Kidney glomerular epithelial cell (primary cell): ENCODE measurements at regions not wholly inside any gene's neighbourhood (a gene's known extent, or its start where the extent isn't known, plus 50 kb on each side); places are given as distances from the start of the nearest gene placed in this dataset.

ENCODE experiments used
- DNase-seq: peaks from one replicate; lab custom pipeline; 2025; lab: John Stamatoyannopoulos, UW

DNA sequence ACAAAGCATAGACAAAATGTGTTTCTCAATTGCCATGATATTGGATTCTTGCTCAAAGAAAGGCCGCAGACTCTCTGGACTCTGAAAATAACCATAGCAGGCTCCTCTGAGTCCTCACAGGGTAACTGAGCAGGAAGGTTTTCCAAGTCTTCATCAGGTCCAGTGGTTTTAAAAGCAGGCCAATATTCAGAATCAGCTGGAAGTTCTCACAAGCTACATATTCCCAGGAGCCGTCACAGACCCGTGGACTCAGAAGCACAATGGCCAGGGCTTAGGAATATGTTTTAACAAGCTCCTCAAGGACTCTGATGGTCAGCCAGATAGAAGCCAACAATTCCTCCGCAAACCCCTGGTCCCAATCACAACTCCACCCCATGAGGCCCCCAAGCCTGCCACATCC, 256.1 kb upstream of the ADAMTS9 start:
- DNase-seq, result no peak

GRCh38 chr3:64940596-64941348, 253.0 kb upstream of the ADAMTS9 start:
- DNase-seq, result no peak

DNA sequence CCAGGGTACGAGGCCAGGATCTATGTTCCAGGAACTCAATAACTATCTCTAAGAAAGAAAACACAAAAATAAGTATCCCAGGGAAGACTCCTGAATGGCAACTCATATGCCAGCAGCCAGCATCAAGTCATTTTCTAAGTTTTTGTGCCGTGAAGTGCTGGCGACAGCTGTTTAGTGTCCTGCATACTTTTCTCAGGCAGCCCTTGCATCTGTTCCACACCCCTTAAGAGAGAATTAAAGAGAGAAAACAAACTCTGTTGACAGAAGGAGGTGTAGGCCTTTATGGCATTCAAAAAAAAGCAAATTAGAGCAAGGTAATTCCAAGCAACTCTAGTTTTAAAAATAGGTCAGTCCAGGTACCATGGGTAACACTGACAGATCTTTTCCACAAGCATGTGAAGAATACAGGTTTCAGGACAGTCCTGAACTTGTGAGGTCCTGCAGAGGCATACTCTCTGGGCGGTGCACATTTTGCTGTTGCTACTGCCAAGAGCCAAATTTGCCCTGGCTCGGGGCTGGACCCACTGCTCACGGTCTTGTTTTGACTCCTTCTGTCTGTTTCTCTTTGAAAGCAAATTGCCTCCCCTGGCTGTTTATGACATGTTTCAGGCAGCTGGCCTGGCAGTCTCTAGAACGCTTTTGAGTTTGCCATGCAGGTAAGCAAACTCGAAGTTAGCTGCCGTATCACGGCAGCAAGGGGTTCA, 252.1 kb upstream of the ADAMTS9 start:
- no peak for DNase-seq

DNA sequence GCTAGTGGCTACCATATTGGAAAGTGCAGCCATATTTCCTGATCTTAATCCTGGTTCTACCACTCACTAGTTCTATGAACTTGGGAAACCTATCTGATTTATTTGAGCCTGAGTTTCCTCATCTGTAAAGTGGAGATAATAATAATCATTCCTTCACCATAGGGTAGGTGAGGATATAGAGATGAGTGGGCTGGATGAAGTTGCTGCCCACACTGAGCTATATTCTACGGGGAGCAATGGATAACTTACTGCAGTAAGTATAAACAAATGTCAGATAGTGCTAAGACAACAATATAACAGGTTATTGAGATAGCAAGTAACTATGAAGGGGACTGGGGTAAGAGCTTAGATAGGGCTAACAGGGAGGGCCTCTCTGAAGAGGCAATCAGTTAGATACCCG, 251.5 kb upstream of the ADAMTS9 start:
- DNase-seq, result no peak

DNA sequence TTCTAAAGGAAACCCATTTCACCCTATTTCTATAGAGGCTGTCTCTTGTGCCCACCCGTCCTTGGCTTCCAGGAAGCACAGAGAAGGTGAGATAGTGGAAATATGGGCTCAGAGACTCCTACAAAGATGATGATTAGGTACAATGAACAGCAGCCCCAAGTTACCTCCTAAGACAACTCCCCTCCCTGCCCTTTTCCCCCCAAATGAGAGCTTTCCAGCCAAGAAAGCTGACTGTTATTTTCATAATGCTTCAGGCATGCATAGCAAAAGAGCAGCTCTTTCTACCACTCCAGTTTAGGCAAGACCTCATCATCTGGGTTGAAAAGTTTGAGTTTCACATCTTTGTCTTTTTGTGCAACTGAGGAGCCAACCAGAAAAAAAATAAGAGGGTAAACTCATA, 248.8 kb upstream of the ADAMTS9 start:
- DNase-seq, result peak; percentile 53

- DNase-seq, result no peak
Observed at GRCh38 chr3:64935971-64936370, 248.2 kb upstream of the ADAMTS9 start.

GRCh38 chr3:64932666-64933342, 245.0 kb upstream of the ADAMTS9 start:
- DNase-seq, result no peak

DNA sequence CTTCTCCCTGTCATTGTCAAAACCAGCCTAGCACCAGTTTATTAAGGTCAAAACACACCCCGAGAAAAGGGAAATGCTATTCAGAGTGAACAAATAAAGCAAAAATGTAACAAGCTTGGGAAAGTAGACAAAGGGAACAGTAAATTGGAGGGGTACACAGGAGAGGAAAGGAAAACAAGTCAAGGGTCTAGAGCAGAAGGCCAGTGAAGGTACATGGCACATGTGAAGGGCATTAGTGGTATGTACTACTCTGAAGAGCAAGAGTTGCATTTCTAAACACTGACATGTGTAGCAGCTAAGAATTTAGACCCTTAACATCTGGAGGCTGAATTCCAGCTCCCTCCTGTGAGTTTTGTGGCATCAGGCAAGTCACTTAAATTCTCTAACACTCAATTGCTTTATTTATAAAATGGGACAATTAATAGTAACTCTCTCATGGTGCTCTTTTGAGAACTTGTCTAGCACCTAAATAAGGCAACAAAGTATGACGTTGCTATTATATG, 244.3 kb upstream of the ADAMTS9 start:
- DNase-seq, result no peak

DNA sequence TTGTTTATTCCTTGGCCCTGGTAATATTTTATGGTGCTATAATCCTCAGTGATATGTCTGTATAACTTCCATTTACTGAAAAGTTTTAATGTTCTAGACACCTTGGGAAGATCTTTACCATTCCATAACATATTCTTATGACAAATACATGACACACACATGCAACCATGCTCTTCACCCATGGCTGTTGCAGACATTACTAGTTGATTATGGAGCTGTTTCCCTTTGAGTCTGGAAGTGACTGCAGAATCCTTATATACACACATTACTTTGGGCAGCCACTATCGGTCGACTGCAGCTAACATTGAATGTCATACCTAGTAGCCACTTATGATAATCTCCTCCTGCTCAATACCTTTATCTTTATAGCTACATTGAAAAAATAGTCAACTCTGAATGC, 243.1 kb upstream of the ADAMTS9 start:
- DNase-seq, result no peak

DNA sequence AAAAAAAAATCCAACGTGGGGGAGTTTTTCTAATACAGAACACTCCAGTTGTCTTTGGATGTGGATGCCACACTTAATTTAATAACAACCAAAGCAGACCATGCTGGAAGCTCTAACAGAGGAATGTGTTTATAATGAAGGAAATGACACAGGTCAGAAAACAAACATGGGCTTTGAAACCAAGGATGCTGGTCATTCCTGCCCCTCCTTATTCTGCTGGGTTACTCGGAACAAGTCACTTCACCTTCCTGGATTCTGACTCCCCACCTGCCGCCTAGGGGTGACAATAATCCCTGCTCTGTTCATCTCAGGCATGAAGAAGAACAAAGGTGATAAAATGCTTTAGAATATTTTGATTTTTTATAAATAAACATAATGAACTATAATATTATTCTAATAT, 240.9 kb upstream of the ADAMTS9 start:
- no peak for DNase-seq

- no peak for DNase-seq
Observed at GRCh38 chr3:64927689-64928088, 239.9 kb upstream of the ADAMTS9 start.

DNA sequence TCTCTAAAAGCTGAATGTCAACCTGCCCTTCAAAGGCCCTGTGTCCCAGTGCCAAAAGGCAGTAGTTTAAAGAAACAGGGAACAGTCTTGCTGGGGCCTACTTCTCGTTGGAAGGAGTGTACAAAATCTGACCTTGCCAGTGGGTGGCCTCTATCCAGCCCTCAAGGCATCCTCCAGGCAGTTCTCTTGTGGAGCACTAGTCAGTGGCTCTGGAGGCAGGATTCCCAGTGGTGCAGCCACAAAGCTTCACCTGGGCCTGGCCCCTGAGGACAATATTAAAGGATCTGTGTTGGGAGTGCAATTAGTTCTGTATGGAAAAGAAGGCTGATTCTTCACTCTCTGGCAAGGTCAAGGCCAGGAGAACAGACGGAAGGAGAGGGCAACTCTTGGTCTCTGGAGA, 237.8 kb upstream of the ADAMTS9 start:
- no peak for DNase-seq

- no peak for DNase-seq
Observed at GRCh38 chr3:64924961-64925360, 237.2 kb upstream of the ADAMTS9 start.

DNA sequence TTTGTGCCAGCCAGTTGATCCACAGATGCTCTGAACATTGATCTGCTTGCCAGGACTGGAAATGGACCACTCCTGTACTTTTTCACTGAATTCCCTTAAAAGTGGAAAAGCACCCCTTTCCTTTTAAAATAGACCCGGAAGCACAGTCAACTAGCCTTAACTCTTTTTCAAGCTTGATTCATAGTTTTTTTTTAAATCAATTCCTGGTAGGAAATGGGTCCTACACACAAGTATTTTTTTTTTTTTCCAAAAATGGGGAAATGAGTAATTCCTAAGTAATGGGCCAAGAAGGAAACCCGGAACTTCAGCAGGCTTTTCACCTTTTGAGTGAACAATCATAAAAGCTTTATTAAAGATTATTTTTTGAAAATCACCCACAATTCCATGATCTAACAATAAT, 234.4 kb upstream of the ADAMTS9 start:
- no peak for DNase-seq

DNA sequence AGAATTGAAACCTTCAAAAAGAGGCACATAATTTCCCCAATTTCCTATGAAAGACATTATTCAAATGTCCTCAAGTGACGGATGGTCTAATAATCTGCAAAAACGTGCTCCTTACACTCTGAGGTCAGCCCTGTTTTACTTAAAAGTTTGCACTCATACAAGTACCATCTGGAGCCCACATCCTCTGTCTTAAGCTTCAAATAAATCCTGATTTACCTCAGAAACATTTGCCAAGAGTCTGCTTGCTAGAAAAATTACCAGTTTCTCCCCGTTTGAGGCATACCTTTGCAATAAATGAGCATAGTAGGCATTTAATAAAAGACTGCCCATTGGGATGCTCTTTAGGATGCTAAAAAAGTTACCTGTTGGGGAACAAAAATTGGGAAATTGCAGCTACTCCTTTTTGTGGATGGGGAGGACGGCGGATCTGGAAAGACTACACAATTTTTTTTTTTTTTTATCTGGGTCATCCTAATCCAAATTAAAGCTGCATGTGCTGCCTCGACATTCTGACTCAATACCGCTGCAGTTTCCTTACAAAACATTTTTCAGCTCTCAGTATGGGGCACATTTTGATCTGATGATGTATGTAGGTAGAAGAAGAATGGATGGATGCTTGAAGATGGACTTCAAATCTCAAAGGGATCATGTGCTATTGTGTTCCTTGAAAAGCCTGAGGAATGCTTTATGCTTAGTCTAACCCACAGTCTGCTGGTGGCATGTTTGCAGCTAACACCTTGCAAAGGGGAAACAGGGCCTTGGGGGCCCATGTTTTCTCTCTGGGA, 233.7 kb upstream of the ADAMTS9 start:
- DNase-seq, result no peak

DNA sequence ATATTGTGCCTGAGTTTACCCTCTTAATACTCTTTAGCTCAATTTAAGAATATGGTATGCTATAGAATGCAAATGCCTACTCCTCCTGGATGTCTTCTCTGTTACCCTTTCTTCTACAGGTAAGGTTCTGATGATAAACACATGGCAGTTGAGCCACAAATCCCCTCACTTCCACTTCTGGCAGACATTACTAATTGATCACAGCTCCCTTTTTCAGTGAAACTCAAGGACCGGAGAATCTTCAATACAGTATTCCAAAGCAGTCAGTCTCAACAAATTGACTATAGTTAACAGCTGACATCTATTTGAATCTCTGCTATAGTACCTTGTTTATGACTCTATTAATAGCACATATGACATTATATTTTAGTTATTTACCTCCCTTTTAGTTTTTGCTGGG, 232.1 kb upstream of the ADAMTS9 start:
- DNase-seq, result no peak

GRCh38 chr3:64918989-64919388, 231.2 kb upstream of the ADAMTS9 start:
- no peak for DNase-seq

- no peak for DNase-seq
Observed at GRCh38 chr3:64917914-64918453, 230.2 kb upstream of the ADAMTS9 start.

DNA sequence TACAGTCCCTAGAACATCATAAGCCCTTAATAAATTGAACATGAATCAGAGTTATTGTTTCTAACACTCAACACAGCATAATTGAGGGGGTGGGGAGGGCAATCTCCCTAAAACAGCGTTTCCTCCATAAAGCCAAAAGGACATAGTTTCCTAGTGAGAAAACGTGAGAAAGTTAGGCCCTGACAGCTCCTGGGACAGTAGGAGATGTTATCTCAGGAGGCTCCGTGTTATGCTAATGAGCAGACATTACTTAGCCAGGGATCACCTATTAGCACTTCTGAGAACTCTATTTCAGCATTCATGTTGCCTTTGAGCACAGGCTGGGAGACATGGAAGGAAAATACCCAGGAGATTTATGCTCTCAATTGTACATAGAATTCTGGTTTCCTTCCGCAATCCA, 229.1 kb upstream of the ADAMTS9 start:
- DNase-seq, result no peak

GRCh38 chr3:64916192-64916798, 228.5 kb upstream of the ADAMTS9 start:
- no peak for DNase-seq

- DNase-seq, result no peak
Observed at GRCh38 chr3:64915778-64916177, 228.0 kb upstream of the ADAMTS9 start.

DNA sequence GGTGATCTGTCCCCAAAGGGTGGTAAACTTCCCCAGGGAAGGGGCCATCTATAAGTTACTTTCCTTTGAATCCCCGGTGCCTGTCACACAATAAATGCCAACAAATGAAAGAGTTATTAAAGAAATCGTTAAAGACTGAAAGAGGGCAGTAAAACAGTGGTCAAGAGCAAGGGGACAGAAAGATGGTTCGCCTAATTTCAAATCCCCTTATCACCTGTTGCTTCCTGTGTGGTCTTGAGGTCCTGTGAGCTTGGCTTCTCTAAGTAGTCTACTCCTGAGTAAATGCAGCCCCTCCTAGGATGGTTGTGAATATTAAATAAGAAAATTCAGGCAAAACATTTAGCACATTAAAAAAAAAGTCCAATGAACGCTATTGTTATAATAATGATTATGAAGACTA, 225.7 kb upstream of the ADAMTS9 start:
- DNase-seq, result no peak
